Activated naive CD4-positive, alpha-beta T cell treated with anti-CD3 and anti-CD28 coated beads, Interleukin-2, amount 50 U/mL, for 72 hours (primary cell): ENCODE measurements at regions not wholly inside any gene's neighbourhood (a gene's known extent, or its start where the extent isn't known, plus 50 kb on each side); places are given as distances from the start of the nearest gene placed in this dataset.

Experiments
- ATAC-seq, 2 donors: fragments of 150-1000 bp; cut with Tn5 transposase; 2 replicates each; pipeline ENCODE4 v1.10.0; 2021; ENCODE audit warnings: mild to moderate bottlenecking in 2 of 2, moderate library complexity in 2 of 2
- DNase-seq, 2 donors: peaks; one replicate each; pipeline ENCODE4 v3.0.0; 2021 to 2022; ENCODE audit warnings: low spot score in 2 of 2
- H3K27ac Mint-ChIP-seq, 2 donors: one replicate each; pipeline ENCODE4 v1.8.0; 2022; ENCODE audit warnings: mild to moderate bottlenecking in 2 of 2, mixed read lengths in 2 of 2
- H3K36me3 Mint-ChIP-seq, 2 donors: one replicate each; pipeline ENCODE4 v1.8.0; 2022; ENCODE audit warnings: mixed read lengths in 2 of 2
- H3K9me3 Mint-ChIP-seq, 2 donors: one replicate each; pipeline ENCODE4 v1.8.0; 2022; ENCODE audit warnings: mixed read lengths in 2 of 2

DNA sequence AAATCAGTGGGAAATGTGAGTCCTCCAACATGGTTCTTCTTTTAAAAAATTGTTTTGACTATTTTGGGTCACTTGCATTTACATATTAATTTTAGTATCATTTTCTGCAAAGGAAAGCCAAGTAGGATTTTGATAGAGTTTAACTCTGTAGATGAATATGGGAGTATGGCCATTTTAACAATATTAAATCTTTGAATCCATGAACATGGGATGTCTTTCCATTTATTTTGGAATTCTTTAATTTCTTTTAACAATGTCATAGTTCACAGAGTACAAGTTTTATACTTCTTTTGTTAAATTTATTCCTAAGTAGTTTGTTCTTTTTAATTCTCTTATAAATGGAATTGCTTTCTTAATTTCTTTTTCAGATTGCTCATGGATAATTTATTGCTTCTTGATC, 56.5 kb upstream of the ARMC2 start:
- H3K9me3 Mint-ChIP-seq: no peaks in the 10 kb centered on the region
- no peak for ATAC-seq
- no peak overlapping the region for H3K27ac Mint-ChIP-seq
- DNase-seq: no peak
- H3K36me3 Mint-ChIP-seq: no peaks in the 10 kb centered on the region

GRCh38 chr6:108793516-108794251, 54.5 kb upstream of the ARMC2 start:
- Mint-ChIP-seq H3K36me3 (no peaks in the 10 kb centered on the region), H3K27ac (no peak overlapping the region), H3K9me3 (no peaks in the 10 kb centered on the region)
- no peak for ATAC-seq
- no peak for DNase-seq

- Mint-ChIP-seq H3K36me3 (no peaks in the 10 kb centered on the region), H3K27ac (no peak overlapping the region), H3K9me3 (no peaks in the 10 kb centered on the region)
- no peak for DNase-seq
- ATAC-seq: no peak
Measured at GRCh38 chr6:108795122-108795521, 53.1 kb upstream of the ARMC2 start.

DNA sequence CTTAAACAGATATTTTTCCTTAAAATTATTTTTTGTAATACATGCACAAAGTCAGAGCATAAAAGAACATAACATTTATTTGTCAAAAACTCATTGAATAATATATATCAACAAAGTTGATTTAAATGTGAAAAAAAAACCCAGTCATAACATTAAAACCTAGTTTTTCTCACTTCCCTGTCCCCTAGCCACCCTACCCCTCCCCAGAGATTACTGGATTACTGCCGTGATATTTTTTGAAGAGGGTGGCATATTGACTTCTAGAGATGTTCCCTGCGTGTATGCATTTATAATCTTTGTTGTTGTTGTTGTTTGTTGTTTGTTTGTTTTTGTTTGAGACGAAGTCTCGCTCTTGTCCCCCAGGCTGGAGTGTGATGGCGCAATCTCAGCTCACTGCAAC, 52.4 kb upstream of the ARMC2 start:
- H3K9me3 Mint-ChIP-seq: no peaks in the 10 kb centered on the region

GRCh38 chr6:108796875-108797274, 51.3 kb upstream of the ARMC2 start:
- no peak for DNase-seq
- Mint-ChIP-seq H3K27ac (no peak overlapping the region), H3K36me3 (no peaks in the 10 kb centered on the region), H3K9me3 (no peaks in the 10 kb centered on the region)
- no peak for ATAC-seq

More for the DNA sequence above, 52.4 kb upstream of the ARMC2 start:
- DNase-seq (no peak), ATAC-seq (no peak)
- Mint-ChIP-seq H3K27ac (no peak overlapping the region), H3K36me3 (no peaks in the 10 kb centered on the region)

DNA sequence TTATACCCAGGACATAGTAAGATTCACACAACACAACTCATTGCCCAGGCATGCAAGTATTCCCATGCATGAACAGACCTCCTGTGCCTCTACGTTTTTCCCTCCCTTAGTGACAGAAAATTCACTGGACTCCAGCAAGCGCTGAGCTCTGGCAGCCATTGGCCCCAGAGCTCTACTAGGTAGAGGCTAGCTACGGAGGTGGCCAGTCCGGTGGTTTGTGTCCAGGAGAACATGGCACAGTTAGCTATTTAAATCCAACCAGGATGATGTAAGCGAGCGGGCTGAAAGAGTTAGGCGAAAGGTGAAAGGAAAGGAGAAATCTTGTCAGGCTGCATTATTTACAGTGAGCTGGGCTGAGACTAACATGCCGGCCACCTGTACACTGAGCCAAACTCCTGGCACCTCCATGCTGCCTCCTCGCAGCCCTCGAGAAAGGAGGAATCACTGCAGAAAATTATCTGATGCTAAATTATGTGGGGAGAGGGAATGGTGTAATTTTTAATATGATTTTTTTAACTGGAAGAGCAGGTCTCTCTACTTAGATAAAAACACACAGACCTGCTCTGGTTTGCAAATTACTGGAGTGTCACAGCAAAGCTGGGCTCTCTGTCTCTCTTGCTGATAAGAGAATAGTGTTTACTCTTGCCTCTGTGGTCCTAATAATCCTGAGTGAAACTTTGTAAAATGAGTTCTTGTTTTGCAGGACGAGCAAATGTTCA, 50.1 kb upstream of the ARMC2 start:
- H3K36me3 Mint-ChIP-seq: no peaks in the 10 kb centered on the region
- peak overlapping the region; percentile 25 to 36 for H3K27ac Mint-ChIP-seq
- H3K9me3 Mint-ChIP-seq: no peaks in the 10 kb centered on the region
- DNase-seq (no peak), ATAC-seq (peak in 1 of 2 donors; percentile 61)
